CD4-positive, alpha-beta T cell (primary cell): ENCODE measurements at regions not wholly inside any gene's neighbourhood (a gene's known extent, or its start where the extent isn't known, plus 50 kb on each side); places are given as distances from the start of the nearest gene placed in this dataset.

Experiments used
- ATAC-seq: fragments of 200-7000 bp; cut with Tn5 transposase; one replicate; pipeline ENCODE4 v1.10.0; 2022; ENCODE audit warnings: mild to moderate bottlenecking; ENCODE audit not compliant: poor library complexity
- CTCF ChIA-PET: fragments of 350-600 bp; sonication (Branson Sonifier 250); formaldehyde crosslinking; loops from one replicate; lab custom pipeline; 2021; ENCODE audit warnings: antibody characterized with exemption, inconsistent platforms; lab: Charles Lee
- POLR2A ChIA-PET: fragments of 350-600 bp; sonication (Branson Sonifier 250); formaldehyde crosslinking; loops from one replicate; lab custom pipeline; 2021; ENCODE audit warnings: antibody characterized with exemption, inconsistent platforms; lab: Charles Lee
- DNase-seq, 14 experiments: peaks; one replicate each; pipeline ENCODE4 v3.0.0-alpha.2; 2013 to 2020; ENCODE audit warnings: mixed read lengths in 2 of 14
- H3K27ac ChIP-seq, 2 donors: one replicate each; pipeline versions ENCODE4 v1.5.1 to v1.7.0; 2013; ENCODE audit warnings: low read length in 2 of 2, low read depth in 1 of 2, mild to moderate bottlenecking in 1 of 2
- H3K27me3 ChIP-seq, 2 experiments: 1 replicate in 1 of 2; 2 replicates in 1 of 2; pipeline versions ENCODE4 v1.6.1 to v1.7.0; 2013; ENCODE audit warnings: low read length in 2 of 2, control low read depth in 1 of 2, mild to moderate bottlenecking in 1 of 2, moderate library complexity in 1 of 2; ENCODE audit not compliant: insufficient read depth in 2 of 2, control insufficient read depth in 1 of 2
- H3K36me3 ChIP-seq: one replicate; pipeline ENCODE4 v1.6.1; 2013; ENCODE audit warnings: low read length, control low read depth; ENCODE audit not compliant: insufficient read depth
- H3K4me1 ChIP-seq: one replicate; pipeline ENCODE4 v1.6.1; 2013; ENCODE audit warnings: low read length, control low read depth; ENCODE audit not compliant: insufficient read depth
- H3K4me3 ChIP-seq: one replicate; pipeline ENCODE4 v1.5.1; 2013; ENCODE audit warnings: mild to moderate bottlenecking, low read length, moderate library complexity
- H3K9me3 ChIP-seq, 2 experiments: 1 replicate in 1 of 2; 2 replicates in 1 of 2; pipeline versions ENCODE4 v1.6.1 to v1.7.0; 2013; ENCODE audit warnings: low read length in 2 of 2, mild to moderate bottlenecking in 2 of 2, control low read depth in 1 of 2, moderate library complexity in 1 of 2; ENCODE audit not compliant: control insufficient read depth in 1 of 2, insufficient read depth in 1 of 2
- H3K27ac Mint-ChIP-seq: one replicate; pipeline ENCODE4 v1.8.0; 2020; ENCODE audit warnings: mixed read lengths
- H3K27me3 Mint-ChIP-seq: one replicate; pipeline ENCODE4 v1.8.0; 2021; ENCODE audit warnings: mixed read lengths
- H3K36me3 Mint-ChIP-seq: one replicate; pipeline ENCODE4 v1.8.0; 2021; ENCODE audit warnings: low read depth, mixed read lengths
- H3K4me1 Mint-ChIP-seq: one replicate; pipeline ENCODE4 v1.8.0; 2021; ENCODE audit warnings: low read depth, mixed read lengths
- H3K4me3 Mint-ChIP-seq: one replicate; pipeline ENCODE4 v1.8.0; 2020; ENCODE audit warnings: mild to moderate bottlenecking, mixed read lengths
- H3K9me3 Mint-ChIP-seq: one replicate; pipeline ENCODE4 v1.8.0; 2020; ENCODE audit warnings: mixed read lengths
- intact Hi-C, 2 experiments: fragments of 100-400 bp; cut with DNase I in 1 of 2; cut with micrococcal nuclease in 1 of 2; formaldehyde crosslinking; loops; one replicate each; pipeline versions ENCODE4 v1.15.1 to v1.9.0; 2023 to 2025; cut with DNase I, micrococcal nuclease
- TF ChIP-seq, protein P1 (sequence below): fragments of 200-600 bp; IDR thresholded peaks from one replicate; pipeline ENCODE4 v1.8.0; 2022; ENCODE audit warnings: antibody characterized with exemption, mild to moderate bottlenecking

DNA sequence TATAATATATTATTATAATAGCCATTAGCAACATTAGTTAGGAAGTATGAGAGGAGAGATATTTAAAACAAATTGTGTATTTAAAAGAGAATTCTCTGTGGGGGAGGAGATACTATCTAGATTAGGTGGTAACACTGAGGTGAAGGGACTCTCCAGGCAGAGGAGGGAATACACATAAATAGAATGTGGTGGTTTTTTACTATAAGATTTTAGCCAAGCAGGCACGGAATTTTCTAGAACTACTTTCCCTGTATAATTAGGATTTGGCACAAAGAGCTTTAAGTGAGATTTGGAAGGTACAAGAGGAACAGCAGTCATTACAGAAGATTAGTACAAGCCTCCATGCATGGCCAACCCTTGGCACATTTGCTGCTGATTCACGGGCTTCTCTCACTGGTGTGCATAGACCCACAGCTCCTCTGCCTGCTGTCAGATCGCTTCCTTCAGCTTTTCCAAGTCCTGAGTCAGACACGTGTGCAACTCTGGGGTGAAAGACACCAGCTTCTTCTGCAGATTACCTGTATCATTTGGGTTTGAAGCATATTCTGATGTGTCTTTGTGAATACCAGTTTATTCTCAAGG, 685.5 kb downstream of the KCTD8 start:
- POLR2A ChIA-PET: no interaction called here
- Mint-ChIP-seq H3K4me3 (no peak overlapping the region), H3K9me3 (peaks cover 8% of the 10 kb centered on the region), H3K36me3 (no peaks in the 10 kb centered on the region), H3K27ac (no peak overlapping the region), H3K27me3 (no peaks in the 10 kb centered on the region), H3K4me1 (no peaks in the 10 kb centered on the region)
- Histone ChIP-seq H3K36me3 (no peaks in the 10 kb centered on the region), H3K4me1 (no peaks in the 10 kb centered on the region), H3K27me3 (no peaks in the 10 kb centered on the region), H3K9me3 (peaks cover 4% of the 10 kb centered on the region in 2 experiments), H3K27ac (no peak overlapping the region), H3K4me3 (no peak overlapping the region)
- ATAC-seq: no peak
- CTCF ChIA-PET: no interaction called here
- DNase-seq: no peak
- TF ChIP-seq, protein P1, sequence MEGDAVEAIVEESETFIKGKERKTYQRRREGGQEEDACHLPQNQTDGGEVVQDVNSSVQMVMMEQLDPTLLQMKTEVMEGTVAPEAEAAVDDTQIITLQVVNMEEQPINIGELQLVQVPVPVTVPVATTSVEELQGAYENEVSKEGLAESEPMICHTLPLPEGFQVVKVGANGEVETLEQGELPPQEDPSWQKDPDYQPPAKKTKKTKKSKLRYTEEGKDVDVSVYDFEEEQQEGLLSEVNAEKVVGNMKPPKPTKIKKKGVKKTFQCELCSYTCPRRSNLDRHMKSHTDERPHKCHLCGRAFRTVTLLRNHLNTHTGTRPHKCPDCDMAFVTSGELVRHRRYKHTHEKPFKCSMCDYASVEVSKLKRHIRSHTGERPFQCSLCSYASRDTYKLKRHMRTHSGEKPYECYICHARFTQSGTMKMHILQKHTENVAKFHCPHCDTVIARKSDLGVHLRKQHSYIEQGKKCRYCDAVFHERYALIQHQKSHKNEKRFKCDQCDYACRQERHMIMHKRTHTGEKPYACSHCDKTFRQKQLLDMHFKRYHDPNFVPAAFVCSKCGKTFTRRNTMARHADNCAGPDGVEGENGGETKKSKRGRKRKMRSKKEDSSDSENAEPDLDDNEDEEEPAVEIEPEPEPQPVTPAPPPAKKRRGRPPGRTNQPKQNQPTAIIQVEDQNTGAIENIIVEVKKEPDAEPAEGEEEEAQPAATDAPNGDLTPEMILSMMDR: no peak
- intact Hi-C loops: no loop called here

DNA sequence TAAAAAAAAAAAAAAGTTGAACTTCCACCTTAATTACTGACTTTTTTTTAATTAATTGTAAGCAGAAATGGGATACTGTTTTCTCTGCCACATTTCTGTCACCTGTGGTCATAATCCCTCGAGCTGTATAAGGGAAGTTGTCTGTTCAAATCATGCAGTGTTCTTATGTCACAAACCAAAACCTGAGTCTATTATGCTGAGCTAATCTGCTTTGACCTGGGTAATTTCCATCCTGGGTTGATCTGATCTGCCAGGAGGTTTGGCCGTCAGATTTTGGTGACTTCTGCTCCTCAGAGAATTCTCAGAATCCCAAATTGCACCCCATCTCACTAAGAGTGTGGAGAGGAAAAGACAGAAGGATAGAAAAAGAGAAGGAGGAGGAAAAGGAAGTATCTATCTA, 683.1 kb downstream of the KCTD8 start:
- ChIA-PET POLR2A (no interaction called here), CTCF (no interaction called here)
- Mint-ChIP-seq H3K4me1 (no peaks in the 10 kb centered on the region), H3K27me3 (no peaks in the 10 kb centered on the region), H3K4me3 (no peak overlapping the region), H3K9me3 (peaks cover 9% of the 10 kb centered on the region), H3K36me3 (no peaks in the 10 kb centered on the region), H3K27ac (no peak overlapping the region)
- no peaks in the 10 kb centered on the region for H3K36me3 ChIP-seq
- no peaks in the 10 kb centered on the region for H3K27me3 ChIP-seq
- DNase-seq (no peak), ATAC-seq (no peak)
- intact Hi-C loops: no loop called here
- no peak overlapping the region for H3K27ac ChIP-seq
- no peaks in the 10 kb centered on the region for H3K4me1 ChIP-seq
- peaks cover 0 to 4% of the 10 kb centered on the region in 2 experiments for H3K9me3 ChIP-seq
- TF ChIP-seq, protein P1: no peak
- H3K4me3 ChIP-seq: no peak overlapping the region

DNA sequence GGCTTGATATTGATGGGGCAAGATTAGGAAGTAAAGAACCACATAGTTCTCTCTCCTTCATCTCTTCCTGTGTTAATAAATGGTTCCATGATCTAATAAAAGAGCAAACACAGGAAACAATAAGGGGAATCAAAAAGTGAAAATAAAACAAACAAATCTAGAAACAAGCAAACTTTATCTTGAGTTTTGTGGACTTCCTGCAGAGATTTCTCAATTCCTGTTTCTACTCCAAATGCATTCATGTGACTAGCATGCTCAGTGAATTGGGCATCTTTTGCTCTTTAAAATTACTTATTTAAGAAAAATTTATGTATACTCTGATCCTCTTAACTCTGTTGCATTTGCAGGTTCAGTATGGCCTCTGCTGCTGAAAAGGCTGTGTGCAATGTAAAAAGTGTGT, 682.0 kb downstream of the KCTD8 start:
- peaks cover 0 to 4% of the 10 kb centered on the region in 2 experiments for H3K9me3 ChIP-seq
- DNase-seq (no peak), ATAC-seq (no peak)
- H3K36me3 Mint-ChIP-seq: no peaks in the 10 kb centered on the region
- CTCF ChIA-PET: no interaction called here
- H3K36me3 ChIP-seq: no peaks in the 10 kb centered on the region
- no peaks in the 10 kb centered on the region for H3K4me1 Mint-ChIP-seq
- H3K4me3 ChIP-seq: no peak overlapping the region
- no peak overlapping the region for H3K27ac ChIP-seq
- H3K27ac Mint-ChIP-seq: no peak overlapping the region
- H3K4me3 Mint-ChIP-seq: no peak overlapping the region
- H3K4me1 ChIP-seq: no peaks in the 10 kb centered on the region
- H3K27me3 Mint-ChIP-seq: no peaks in the 10 kb centered on the region
- no peaks in the 10 kb centered on the region for H3K27me3 ChIP-seq
- TF ChIP-seq, protein P1: no peak
- intact Hi-C loops: no loop called here
- POLR2A ChIA-PET: no interaction called here
- H3K9me3 Mint-ChIP-seq: peaks cover 7% of the 10 kb centered on the region
